ENCODE measurements at regions not wholly inside any gene's neighbourhood (a gene's known extent, or its start where the extent isn't known, plus 50 kb on each side); places are given as distances from the start of the nearest gene placed in this dataset.

DNA sequence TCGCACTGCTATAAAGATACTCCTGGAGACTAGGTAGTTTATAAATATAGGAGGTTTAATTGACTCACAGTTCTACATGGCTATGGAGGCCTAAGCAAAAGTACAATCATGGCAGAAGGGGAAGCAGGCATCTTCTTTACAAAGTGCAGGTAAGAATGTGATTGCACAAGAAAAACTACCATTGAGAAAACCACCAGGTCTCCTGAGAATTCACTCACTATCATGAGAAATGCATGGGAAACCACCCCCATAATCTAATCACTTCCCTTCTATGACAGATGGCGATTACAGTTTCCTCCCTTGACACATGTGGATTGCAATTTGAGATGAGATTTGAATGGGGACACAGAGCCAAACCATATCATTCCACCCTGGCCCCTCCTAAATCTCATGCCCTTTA lies 121.2 kb upstream of the ST8SIA4 start:
- TF ChIP-seq, protein P1, sequence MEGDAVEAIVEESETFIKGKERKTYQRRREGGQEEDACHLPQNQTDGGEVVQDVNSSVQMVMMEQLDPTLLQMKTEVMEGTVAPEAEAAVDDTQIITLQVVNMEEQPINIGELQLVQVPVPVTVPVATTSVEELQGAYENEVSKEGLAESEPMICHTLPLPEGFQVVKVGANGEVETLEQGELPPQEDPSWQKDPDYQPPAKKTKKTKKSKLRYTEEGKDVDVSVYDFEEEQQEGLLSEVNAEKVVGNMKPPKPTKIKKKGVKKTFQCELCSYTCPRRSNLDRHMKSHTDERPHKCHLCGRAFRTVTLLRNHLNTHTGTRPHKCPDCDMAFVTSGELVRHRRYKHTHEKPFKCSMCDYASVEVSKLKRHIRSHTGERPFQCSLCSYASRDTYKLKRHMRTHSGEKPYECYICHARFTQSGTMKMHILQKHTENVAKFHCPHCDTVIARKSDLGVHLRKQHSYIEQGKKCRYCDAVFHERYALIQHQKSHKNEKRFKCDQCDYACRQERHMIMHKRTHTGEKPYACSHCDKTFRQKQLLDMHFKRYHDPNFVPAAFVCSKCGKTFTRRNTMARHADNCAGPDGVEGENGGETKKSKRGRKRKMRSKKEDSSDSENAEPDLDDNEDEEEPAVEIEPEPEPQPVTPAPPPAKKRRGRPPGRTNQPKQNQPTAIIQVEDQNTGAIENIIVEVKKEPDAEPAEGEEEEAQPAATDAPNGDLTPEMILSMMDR (conservative IDR thresholded peaks at IDR 0.05; ENCODE audit: low read depth, low read length): no peak
- no peak for TF ChIP-seq EZH2 (IDR thresholded peaks at IDR 0.05; ENCODE audit: borderline replicate concordance, low read depth, low read length, poor library complexity, severe bottlenecking)

All from A673 (cell line).